Ureter (tissue), 1 donor: ENCODE measurements at regions not wholly inside any gene's neighbourhood (a gene's known extent, or its start where the extent isn't known, plus 50 kb on each side); places are given as distances from the start of the nearest gene placed in this dataset.
"Not testable (repeated sequence)": the region's sequence is repeated elsewhere in the genome, so short reads cannot be mapped to it uniquely, and the experiment has no call there.

Source experiments
- DNase-seq: peaks from one replicate; pipeline ENCODE4 v3.0.0-alpha.2; 2020; ENCODE audit warnings: low spot score
- donor health status: DM: yes; HTN: yes; CAD: no.

- DNase-seq: no peak
These were observed 208.7 kb downstream of the SOX2 start for GRCh38 chr3:181920409-181920808.

DNA sequence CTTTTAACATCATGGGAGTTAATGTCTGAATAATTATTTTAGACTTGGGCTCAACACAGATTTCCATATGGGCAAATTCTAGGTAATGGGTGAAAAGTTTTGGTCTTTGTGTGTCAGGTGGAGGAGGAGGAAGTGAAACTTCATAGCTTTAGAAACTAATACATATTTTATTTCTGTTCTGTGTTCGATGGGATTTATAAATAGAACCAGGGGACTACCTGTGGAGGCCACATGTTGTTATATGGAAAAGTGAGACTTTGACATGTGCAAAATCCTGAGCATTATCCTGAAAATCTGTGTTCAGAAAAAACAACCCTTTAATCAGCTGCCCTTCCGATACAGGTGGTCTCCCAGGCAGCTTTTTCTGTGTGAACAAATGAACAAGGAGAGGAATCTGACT lies 209.5 kb downstream of the SOX2 start:
- DNase-seq: no peak

DNA sequence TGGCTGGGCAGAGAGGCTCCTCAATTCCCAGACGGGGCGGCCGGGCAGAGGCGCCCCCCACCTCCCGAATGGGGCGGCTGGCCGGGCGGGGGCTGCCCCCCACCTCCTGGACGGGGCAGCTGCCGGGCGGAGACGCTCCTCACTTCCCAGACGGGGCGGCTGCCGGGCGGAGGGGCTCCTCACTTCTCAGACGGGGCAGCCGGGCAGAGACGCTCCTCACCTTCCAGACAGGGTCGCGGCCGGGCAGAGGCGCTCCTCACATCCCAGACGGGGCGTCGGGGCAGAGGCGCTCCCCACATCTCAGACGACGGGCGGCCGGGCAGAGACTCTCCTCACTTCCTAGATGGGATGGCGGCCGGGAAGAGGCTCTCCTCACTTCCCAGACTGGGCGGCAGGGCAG lies 214.1 kb downstream of the SOX2 start:
- DNase-seq: not testable (repeated sequence)

DNA sequence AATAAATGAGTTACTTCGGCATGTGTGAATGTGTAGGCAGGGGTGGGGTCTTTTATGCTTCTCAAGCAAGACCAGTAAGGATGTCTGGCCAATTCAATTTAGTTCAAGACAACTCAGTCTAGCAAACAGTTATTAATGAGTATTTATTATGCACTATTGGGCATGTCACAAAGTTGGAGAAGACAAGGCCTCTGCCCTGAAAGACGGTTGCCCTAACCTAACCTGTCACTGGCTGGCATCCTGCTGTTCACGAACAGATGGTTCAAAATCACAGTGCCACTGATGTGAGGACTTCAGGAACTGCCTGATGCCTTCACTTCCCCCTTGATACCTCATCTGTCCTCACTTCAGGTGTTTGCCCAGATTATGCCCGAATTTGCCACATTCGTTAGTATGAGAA lies 217.8 kb downstream of the SOX2 start:
- DNase-seq: no peak

- DNase-seq: no peak
These were observed 218.4 kb downstream of the SOX2 start for GRCh38 chr3:181930105-181930504.

GRCh38 chr3:181932039-181932438 lies 220.3 kb downstream of the SOX2 start:
- DNase-seq: no peak

- no peak for DNase-seq
These were observed 221.4 kb downstream of the SOX2 start for GRCh38 chr3:181933052-181933618.

DNA sequence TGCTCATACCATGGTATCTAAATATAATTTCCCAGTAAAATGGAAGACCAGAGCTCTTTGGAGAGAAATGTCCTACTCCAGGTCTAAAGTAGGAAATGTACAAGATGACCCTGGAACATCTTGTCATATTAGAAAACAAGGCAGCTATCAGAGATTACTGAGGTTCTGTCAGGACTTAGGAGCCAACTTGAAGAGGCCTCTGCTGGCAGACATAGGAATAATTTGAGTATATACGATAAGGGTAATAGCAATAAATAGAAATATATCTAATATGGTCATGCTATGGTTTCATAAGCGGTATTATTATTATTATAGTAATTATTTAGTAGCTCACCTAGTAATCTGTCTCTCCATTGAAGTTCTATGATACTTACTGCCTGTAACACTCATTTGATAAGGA lies 224.2 kb downstream of the SOX2 start:
- no peak for DNase-seq

- DNase-seq: no peak
These were observed 225.0 kb downstream of the SOX2 start for GRCh38 chr3:181936774-181937173.

GRCh38 chr3:181938580-181938979 lies 226.9 kb downstream of the SOX2 start:
- DNase-seq: not testable (repeated sequence)

DNA sequence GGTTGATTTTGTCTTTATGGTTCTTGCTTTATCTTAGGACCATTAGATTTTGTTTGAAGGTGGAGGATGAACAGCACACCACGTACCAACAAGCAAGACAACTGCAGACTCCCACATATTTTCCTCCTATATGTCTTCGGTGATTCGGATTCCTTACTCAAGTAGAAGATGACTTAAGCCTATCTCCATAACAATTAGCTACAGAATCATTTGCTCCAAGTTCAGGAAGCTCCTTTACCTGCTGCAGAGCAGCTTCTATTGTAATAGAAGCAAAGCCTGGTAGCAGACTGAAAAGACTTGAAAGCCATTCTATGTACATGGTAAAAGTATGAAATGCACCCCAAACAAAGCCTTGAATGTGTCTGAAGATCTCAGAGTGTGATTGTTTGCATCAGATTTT lies 229.0 kb downstream of the SOX2 start:
- no peak for DNase-seq

DNA sequence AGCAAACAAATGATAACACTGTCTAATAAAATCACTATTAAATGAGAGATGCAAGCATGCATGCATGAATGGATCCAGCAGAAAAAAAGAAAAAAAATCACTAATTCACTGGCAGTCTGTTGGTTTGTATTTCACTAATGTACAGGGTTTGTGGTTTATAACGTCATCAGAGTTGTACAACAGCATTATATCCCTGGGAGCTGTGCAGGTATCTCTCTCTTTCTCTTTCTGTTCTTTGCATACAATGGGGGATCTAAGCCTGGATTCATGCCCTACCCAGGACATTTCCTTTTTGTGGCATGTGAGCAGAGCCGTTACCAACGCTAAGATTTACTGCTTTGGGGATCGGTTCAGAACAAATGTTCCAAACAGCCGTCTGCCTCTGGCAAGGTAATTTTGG lies 229.5 kb downstream of the SOX2 start:
- DNase-seq: no peak

- DNase-seq: no peak
These were observed 231.6 kb downstream of the SOX2 start for GRCh38 chr3:181943285-181943684.

DNA sequence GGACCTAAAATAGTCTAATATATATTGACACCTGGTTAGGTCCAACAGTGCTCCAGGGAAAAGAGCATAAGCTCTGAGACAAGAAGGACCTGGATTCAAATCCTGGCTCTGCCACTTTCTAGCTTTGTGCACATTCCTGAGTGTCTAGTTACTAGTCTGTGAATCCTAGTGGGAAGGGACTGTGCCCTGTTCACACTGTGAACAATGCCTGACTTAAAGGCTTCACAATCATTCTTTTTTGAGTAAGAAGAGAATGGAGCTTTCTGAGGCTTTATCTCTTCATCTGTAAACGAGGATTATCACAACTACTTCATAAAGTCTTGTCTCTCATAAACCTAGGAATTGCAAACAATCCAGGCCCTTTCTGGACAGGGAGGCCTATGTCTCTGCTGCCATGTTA lies 235.9 kb downstream of the SOX2 start:
- DNase-seq: no peak

- no peak for DNase-seq
These were observed 236.6 kb downstream of the SOX2 start for GRCh38 chr3:181948286-181948685.

DNA sequence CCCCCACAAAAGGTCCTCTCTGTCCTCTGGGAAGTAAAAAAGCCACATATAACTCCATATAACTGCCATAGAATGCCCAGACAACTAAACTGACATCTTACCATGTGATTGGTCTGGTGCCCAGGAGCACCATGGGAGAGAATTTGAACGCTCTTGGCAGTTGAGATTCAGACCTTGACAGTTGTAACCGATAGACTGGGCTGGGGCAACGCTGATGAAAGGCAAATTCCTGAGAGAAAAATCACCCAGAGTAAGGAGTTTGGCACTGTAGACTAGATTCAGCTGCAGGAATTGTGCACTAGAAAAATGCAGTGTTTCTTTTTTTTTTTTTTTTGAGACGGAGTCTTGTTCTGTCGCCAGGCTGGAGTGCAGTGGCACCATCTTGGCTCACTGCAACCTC lies 240.5 kb downstream of the SOX2 start:
- DNase-seq: no peak

DNA sequence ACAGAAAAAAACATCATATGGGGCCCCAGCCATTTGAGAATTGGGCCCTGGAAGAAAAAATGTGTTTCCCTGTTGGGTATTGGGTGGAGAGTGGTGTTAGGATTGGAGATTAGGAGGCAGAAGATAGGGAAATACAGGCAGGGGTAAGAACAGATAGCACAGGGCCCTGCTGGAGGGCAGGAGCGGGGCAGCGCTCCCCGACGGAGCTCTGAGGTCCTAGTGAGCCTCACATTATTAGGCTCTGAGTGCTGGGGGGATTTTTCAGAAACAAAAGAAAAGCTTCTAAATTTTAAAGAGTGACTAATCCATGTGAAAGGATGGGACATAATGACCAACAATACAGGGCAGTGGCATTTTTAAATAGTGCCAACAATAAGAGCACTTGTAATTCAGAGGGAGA lies 241.2 kb downstream of the SOX2 start:
- DNase-seq: no peak

- no peak for DNase-seq
These were observed 243.8 kb downstream of the SOX2 start for GRCh38 chr3:181955566-181955965.

GRCh38 chr3:181956122-181956521 lies 244.4 kb downstream of the SOX2 start:
- no peak for DNase-seq

DNA sequence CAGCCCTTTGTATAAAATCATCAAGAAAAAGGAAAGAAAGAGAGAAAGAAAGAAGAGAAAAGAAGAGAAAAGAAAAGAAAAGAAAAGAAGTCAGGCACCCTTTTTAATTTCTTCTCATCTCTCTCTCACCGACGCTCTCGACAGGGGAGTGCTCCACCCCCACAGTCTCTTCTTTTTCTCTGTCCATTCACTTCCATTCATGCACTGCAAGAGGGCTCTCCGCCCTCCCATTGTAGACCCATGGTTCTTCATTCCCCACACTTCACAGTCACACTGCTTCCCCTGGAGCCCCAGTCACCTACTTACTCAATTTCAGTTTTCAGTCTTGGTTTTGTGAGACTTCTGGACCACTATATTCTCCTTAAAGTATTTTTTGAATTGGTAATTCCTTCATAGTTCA lies 254.7 kb downstream of the SOX2 start:
- no peak for DNase-seq

DNA sequence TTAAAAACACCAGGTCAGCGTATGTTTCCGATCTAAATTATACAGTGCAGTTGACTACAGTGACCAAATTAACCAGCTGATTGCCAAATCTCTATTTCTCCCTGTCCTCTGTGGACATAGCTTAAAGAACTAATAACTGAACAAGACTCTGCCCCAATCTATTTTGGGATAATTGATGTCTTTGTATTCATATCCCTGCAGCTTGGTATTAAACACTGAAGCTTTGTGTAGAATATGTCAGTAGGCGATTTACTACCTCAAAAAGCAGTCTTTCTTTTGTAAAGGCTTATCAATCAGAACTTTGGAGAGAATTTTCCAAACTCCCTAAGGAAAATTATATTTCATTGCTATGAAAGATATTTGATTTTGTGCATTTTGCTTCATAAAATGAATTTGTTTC lies 258.2 kb downstream of the SOX2 start:
- no peak for DNase-seq

DNA sequence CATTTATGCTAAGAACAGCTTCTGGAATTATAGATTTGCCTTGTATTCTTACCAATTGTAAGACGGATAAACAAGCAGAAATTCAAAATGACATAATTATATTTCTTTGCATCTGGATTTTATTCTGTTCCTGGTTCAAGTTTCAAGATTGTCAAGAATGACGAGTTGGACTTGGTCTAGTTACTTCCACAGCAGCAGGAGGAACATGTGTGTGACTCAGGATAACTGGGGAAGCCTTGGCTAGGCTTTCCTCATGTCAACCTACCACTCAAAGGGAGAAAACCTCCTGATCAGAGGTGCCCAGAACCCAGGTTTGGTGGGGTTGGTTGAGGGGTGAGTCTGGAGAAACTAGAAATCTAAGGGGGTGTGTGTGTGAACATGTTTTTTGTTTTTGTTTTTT lies 259.7 kb downstream of the SOX2 start:
- DNase-seq: no peak

DNA sequence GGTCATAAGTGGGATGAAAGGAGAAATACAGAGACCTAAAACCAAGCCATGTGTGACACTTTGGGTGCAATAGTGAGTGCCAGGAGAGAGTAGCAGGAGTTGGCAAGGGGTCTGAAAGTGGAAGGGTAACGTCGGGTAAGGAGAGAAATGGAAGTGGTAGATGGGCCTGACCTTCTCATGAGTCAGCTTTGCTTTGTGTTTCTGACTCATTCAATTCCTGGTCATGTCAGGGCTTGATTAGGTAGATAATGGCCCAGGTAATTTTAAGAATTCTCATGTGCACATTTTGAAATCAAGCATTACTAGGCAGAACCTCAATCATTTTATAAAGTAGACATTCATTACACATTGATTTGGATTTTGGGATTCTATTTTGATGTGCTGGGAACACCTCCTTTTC lies 262.5 kb downstream of the SOX2 start:
- no peak for DNase-seq

GRCh38 chr3:181976526-181976925 lies 264.8 kb downstream of the SOX2 start:
- no peak for DNase-seq

DNA sequence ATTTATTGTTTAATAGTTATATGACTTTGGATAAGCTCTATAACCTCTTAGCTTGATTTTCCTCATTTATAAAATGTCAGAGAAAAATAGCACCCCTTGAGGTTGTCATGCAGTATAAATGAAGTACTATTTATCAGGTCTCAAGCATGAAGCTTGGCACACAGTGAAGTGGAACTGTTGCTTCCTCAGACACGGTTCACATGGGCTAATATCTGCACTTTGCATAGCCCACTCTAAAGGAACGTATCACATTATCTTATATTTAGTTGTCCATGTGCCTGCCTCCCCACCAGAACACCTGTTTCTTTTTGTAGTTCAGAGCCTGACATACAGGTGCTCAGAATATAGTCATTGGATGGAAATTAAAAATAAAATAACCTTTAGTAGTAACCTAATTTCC lies 273.7 kb downstream of the SOX2 start:
- DNase-seq: no peak
